HG03520 (cell line): ENCODE measurements at regions not wholly inside any gene's neighbourhood (a gene's known extent, or its start where the extent isn't known, plus 50 kb on each side); places are given as distances from the start of the nearest gene placed in this dataset.
A peak's percentile ranks its signal among the peaks of the same experiment; 100 is the strongest.

ENCODE experiments used
- ATAC-seq: cut with Tn5 transposase; IDR thresholded peaks from one replicate; pipeline ENCODE4 v1.9.1; 2021; ENCODE audit warnings: mild to moderate bottlenecking, moderate library complexity; ENCODE audit not compliant: unreplicated experiment

DNA sequence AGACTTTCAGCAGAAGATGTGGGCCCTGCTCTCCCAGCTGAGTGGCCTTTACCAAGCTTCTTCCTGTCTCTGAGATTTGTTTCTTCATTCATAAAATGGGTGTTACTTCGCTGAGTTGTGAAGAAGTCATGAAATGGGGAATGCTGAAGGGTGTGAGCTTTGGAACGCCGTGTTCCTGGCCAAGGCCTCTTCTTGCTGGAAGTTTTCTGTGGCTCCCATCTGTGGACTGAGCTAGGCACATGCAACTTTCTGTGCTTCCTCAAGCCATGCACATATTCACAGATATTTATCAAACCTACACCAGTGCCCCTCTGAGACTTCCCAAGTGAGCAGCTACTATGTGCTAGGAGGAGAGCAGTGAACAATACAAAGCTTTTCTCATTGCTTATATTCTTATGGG, 106.3 kb upstream of the JUN start:
- no peak for ATAC-seq

DNA sequence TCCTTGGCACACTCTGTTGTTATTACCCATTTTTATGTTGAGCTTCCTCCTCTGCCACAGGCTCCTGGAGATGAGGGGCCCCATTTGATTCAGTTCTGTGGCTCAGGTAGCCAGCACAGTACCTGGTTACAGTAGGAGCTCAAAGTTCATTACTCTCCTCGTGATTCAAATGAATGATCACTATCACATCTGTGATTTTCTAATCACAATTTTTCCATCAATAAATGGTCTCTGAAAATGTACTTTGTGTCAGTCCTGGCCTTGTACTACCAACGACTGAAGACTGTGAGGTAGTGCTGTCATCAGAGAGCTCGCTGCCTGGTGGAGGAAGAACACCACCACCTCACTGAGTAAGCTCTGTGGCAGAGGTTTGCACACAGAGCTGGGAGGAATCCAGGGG, 106.8 kb upstream of the JUN start:
- ATAC-seq, result no peak

DNA sequence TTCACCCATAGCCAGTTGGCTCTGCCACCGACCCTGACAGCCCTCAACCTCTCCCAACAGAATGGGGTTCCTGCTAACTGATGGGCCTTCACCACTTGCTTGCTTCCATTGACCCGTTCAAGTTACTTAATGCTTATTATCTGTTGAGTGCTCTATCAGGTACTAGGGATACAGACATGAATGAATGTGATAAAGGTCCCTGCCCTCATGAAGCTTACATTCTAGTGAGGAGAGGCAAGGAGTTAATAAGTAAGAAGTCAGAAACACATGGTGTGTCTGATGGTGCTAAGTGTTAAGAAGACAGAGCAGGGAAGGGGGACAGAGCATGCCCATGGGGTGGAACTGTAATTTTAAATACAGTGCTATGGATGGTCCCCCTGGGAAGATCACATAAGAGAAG, 107.5 kb upstream of the JUN start:
- no peak for ATAC-seq

- no peak for ATAC-seq
Observed at GRCh38 chr1:58893257-58893869, 109.5 kb upstream of the JUN start.

DNA sequence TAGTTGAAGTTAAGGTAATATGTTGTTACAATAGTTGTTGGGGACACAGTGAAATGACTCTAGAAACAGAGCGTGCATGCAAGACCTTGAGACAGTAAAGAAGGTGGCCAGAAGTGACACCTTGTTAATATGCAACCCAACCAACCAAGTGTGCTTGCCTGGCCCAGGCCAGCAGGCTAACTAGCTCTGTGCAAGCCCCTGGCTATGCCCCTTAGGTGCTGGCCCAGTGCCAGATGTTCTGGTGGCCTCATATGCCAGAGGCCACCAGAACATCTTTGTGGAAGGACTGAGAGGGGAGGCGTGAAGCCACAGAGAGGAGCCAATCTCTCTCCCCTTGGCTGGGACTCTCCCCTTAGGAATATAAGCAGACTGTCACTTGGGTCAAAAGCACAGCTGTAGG, 111.2 kb upstream of the JUN start:
- ATAC-seq, result no peak

GRCh38 chr1:58895559-58896145, 111.8 kb upstream of the JUN start:
- ATAC-seq, result no peak

DNA sequence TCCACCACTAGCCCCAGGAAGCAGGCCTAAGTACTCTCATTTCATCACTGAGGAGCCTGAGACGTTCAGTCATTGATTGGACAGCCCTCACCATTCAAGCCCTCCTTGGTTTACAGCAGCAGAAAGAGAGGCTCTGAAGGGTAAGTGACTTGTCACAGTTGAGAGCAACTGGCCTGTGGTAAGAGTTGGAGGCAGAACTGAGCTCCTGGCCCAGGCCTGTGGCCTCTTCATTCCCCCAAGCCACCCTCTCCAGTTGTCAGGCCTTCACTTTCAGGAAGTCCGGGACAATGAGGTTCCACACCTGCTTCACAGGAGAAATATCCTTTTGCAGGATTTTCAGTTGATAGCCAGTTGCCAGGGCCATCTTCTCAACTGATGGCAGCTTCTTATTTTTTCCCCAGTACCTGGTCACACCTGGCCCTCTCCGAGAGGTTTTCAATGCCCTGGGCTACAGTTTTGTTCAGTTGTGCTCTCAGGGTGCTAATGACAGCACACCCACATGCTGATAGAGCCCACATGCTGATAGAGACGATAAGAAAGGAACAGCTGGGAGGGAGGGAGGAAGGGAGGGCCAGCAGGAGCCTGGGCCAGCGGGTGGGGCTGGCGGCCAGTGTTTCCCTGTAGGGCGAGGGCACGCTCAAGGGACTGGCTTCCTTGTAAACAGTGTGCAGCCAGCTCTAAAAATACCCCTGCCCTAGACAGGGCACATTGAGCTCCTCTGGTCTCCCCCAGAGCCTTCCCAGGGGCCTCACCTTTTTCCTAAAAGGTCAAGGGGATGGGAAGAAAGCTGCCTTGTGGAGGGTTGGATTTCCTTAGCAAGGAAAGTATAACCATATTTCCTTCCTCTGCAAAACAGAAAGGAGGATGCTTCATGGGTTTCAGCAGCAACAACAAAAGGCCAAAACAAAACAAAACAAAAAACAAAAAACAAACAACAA, 112.7 kb upstream of the JUN start:
- ATAC-seq, result no peak

- ATAC-seq, result no peak
Observed at GRCh38 chr1:58898739-58899586, 115.1 kb upstream of the JUN start.

GRCh38 chr1:58899587-58900271, 115.9 kb upstream of the JUN start:
- no peak for ATAC-seq

- no peak for ATAC-seq
Observed at GRCh38 chr1:58900396-58900795, 116.5 kb upstream of the JUN start.

GRCh38 chr1:58901008-58901407, 117.2 kb upstream of the JUN start:
- no peak for ATAC-seq

DNA sequence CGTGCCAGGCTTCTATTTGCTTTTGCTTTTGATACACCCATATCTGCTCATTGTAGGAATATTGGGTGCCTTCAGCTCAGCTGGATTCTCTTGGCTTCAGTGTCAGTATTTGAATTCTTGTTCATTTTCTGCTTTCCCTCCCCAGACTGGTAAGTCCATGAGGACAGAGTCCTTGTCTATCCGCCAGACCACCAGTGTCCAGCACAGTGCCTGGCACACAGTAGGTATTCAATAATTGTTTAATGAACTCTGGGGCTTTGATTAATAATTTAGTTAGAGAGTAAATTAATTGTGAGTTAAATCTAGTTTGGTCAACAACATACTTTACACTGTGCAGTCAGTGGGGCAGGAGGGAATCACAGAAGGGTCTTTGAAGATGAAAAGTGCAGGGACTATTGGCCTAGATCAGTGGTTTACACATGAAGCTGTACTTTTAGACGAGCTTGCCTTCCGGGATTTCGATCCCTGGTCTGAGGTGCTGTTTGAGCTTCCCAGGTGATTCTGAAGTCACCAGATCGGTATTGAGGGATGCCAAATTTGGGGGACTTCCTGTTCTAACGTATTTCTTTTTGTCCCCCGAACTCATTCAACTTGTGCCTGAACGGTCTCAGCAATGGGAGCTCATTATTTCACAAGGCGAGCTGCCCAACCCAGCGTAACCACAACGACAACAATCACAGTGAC, 119.1 kb upstream of the JUN start:
- no peak for ATAC-seq

DNA sequence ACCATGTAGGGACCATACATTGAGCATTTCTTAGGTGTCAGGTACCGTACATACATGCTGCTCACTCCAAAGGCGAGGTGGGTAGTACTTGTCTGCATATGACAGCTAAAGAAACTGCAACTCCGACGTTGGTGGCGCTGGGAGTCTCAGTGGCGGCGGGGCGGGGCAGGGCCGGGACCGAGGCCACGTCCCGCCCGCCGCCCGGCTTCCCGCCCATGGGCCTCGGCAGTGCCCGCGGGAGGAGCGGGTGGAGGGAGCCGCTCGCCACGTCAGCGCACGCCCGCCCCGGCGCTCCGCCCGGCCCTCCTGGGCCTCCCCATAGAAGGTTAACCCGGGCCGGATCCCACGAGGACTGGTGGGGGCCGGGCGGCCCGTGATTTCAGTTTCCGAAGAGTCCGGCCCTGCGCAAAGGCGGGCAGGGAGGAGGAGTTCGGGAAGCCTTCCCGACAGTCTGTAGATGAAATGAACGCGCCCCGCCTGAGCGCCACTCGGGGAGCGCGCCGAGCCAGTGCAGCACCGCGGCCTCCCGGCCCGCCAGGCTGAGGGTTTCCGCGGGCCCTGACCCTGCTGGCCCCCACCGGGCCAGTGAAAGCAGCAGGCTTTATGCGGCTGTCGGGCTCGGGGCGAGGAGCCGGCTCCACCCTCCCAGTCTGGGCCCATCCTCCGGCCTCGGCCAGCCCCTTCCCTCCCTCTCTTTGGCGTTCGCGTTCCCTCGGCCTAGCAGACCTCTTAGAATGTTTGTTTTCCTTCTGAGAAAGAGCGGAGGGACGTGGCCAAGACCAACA, 119.9 kb upstream of the JUN start:
- peak; percentile 76 for ATAC-seq

DNA sequence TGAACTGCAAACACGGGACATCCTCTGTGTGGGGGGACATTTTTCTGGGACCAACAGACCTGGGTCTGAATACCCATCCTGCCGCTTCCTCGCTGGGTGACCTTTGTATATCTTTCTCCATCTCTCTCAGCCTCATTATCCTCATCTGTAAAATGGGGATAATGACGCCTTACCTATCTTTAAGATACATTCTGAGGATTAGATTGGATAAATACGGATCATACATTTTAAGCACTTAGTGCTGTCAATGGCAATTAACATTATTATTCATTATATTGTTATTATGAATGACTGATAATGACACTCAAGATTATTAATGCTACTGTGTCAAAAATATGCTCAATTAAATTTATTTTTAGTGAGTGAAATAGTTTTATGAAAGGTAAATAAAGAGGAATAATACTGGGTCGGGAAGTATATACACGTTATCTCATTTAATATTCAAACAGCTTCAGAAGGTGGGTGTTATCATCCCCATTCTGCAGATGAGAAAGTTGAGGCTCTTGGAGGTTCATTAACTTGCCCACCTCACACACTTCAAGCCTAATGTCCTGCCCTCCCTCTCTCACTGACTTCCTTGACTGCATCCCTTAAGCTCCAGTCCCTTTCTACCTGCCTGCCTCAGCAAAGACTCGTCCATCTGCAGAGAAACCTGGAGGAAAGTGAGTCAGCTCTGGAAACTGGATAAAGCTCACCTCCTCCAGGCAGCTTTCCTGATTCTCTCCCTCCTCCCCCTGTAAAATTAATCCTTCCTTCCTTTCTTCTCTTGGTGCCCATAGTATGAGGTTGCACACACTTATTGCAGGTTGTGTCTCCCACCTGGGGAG, 120.7 kb upstream of the JUN start:
- no peak for ATAC-seq

DNA sequence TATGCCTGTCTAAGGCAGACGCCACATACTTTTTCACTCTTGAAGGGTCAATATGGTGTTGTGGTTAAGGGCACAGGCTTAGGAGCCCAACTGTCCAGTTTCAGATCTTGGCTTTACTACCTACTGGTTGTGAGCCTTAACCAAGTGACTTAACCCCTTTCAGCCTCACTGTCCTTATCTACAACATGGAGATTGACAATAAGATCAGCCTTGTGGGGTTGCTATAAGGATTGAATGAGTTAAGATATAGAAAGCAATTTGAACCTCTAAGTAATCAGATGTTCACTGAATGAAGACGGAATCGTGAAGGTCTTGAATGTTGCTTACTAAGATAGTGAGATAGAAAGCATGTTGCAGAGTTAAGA, 121.3 kb upstream of the JUN start:
- no peak for ATAC-seq

- ATAC-seq, result no peak
Observed at GRCh38 chr1:58905628-58906221, 121.9 kb upstream of the JUN start.

GRCh38 chr1:58907398-58907797, 123.6 kb upstream of the JUN start:
- ATAC-seq, result no peak
